GM12892 (cell line): ENCODE measurements at regions not wholly inside any gene's neighbourhood (a gene's known extent, or its start where the extent isn't known, plus 50 kb on each side); places are given as distances from the start of the nearest gene placed in this dataset.

Source experiments
- POLR2A ChIP-seq: IDR thresholded peaks from 2 replicates; pipeline ENCODE4 v1.6.1; 2011; ENCODE audit warnings: low read depth, low read length, control low read depth
- POLR2AphosphoS5 ChIP-seq: IDR thresholded peaks from 2 replicates; pipeline ENCODE4 v1.6.1; 2011; ENCODE audit warnings: low read depth, low read length, control low read depth
- TAF1 ChIP-seq: IDR thresholded peaks from 2 replicates; pipeline ENCODE4 v1.6.1; 2011; ENCODE audit warnings: low read depth, mild to moderate bottlenecking, control low read depth, low read length, borderline replicate concordance

- TF ChIP-seq TAF1 (no peak), POLR2A (no peak), POLR2AphosphoS5 (no peak)
These were observed 863.9 kb downstream of the MCTP2 start for GRCh38 chr15:95095250-95095649.
